GM12873 (cell line): ENCODE measurements at regions not wholly inside any gene's neighbourhood (a gene's known extent, or its start where the extent isn't known, plus 50 kb on each side); places are given as distances from the start of the nearest gene placed in this dataset.

Experiments
- CTCF ChIP-seq: IDR thresholded peaks from 2 replicates; pipeline ENCODE4 v1.5.1; 2012; ENCODE audit warnings: low read depth, mild to moderate bottlenecking, moderate library complexity, low read length, control low read depth; ENCODE audit not compliant: insufficient read depth; ENCODE audit errors: missing control alignments

- TF ChIP-seq CTCF, result no peak
Measured at GRCh38 chr17:72308744-72309385, 188.0 kb downstream of the SOX9 start.

- TF ChIP-seq CTCF, result no peak
Measured at GRCh38 chr17:72311004-72311403, 190.2 kb downstream of the SOX9 start.

- no peak for TF ChIP-seq CTCF
Measured at GRCh38 chr17:72315122-72315913, 194.5 kb downstream of the SOX9 start.

GRCh38 chr17:72318131-72318530 lies 197.3 kb downstream of the SOX9 start:
- no peak for TF ChIP-seq CTCF

GRCh38 chr17:72321896-72322295 lies 201.1 kb downstream of the SOX9 start:
- TF ChIP-seq CTCF, result no peak

GRCh38 chr17:72332367-72332766 lies 211.5 kb downstream of the SOX9 start:
- no peak for TF ChIP-seq CTCF

GRCh38 chr17:72333570-72333969 lies 212.8 kb downstream of the SOX9 start:
- no peak for TF ChIP-seq CTCF
